Activated naive CD4-positive, alpha-beta T cell treated with anti-CD3 and anti-CD28 coated beads, Interleukin-2, amount 50 U/mL, for 72 hours (primary cell): ENCODE measurements at regions not wholly inside any gene's neighbourhood (a gene's known extent, or its start where the extent isn't known, plus 50 kb on each side); places are given as distances from the start of the nearest gene placed in this dataset.

ENCODE experiments used
- ATAC-seq, 2 donors: fragments of 150-1000 bp; cut with Tn5 transposase; 2 replicates each; pipeline ENCODE4 v1.10.0; 2021; ENCODE audit warnings: mild to moderate bottlenecking in 2 of 2, moderate library complexity in 2 of 2
- DNase-seq, 2 donors: peaks; one replicate each; pipeline ENCODE4 v3.0.0; 2021 to 2022; ENCODE audit warnings: low spot score in 2 of 2
- H3K27ac Mint-ChIP-seq, 2 donors: one replicate each; pipeline ENCODE4 v1.8.0; 2022; ENCODE audit warnings: mild to moderate bottlenecking in 2 of 2, mixed read lengths in 2 of 2
- H3K36me3 Mint-ChIP-seq, 2 donors: one replicate each; pipeline ENCODE4 v1.8.0; 2022; ENCODE audit warnings: mixed read lengths in 2 of 2
- H3K9me3 Mint-ChIP-seq, 2 donors: one replicate each; pipeline ENCODE4 v1.8.0; 2022; ENCODE audit warnings: mixed read lengths in 2 of 2

GRCh38 chr18:51946946-51947345 lies 393.1 kb upstream of the DCC start:
- Mint-ChIP-seq H3K9me3 (no peaks in the 10 kb centered on the region), H3K36me3 (peaks cover 0 to 5% of the 10 kb centered on the region in 2 donors), H3K27ac (no peak overlapping the region)
- ATAC-seq = no peak
- DNase-seq = no peak

- DNase-seq (no peak), ATAC-seq (no peak)
- Mint-ChIP-seq H3K36me3 (peaks cover 0 to 5% of the 10 kb centered on the region in 2 donors), H3K9me3 (peaks cover 3 to 4% of the 10 kb centered on the region in 2 donors), H3K27ac (no peak overlapping the region)
Observed at GRCh38 chr18:51952844-51953243, 387.2 kb upstream of the DCC start.

GRCh38 chr18:51953521-51953920 lies 386.5 kb upstream of the DCC start:
- DNase-seq (no peak), ATAC-seq (no peak)
- Mint-ChIP-seq H3K9me3 (peaks cover 3 to 4% of the 10 kb centered on the region in 2 donors), H3K27ac (no peak overlapping the region), H3K36me3 (peaks cover 0 to 5% of the 10 kb centered on the region in 2 donors)

- Mint-ChIP-seq H3K36me3 (peaks cover 0 to 5% of the 10 kb centered on the region in 2 donors), H3K9me3 (peaks cover 3 to 4% of the 10 kb centered on the region in 2 donors), H3K27ac (no peak overlapping the region)
- no peak for DNase-seq
- ATAC-seq = no peak
Observed at GRCh38 chr18:51955136-51955535, 384.9 kb upstream of the DCC start.

GRCh38 chr18:51957001-51957400 lies 383.0 kb upstream of the DCC start:
- Mint-ChIP-seq H3K36me3 (no peaks in the 10 kb centered on the region), H3K9me3 (peaks cover 3 to 4% of the 10 kb centered on the region in 2 donors), H3K27ac (no peak overlapping the region)
- ATAC-seq (no peak), DNase-seq (no peak)

GRCh38 chr18:51980101-51980500 lies 359.9 kb upstream of the DCC start:
- Mint-ChIP-seq H3K27ac (no peak overlapping the region), H3K9me3 (peaks cover 8 to 12% of the 10 kb centered on the region in 2 donors), H3K36me3 (no peaks in the 10 kb centered on the region)
- DNase-seq (no peak), ATAC-seq (no peak)

- no peak for DNase-seq
- H3K27ac Mint-ChIP-seq = no peak overlapping the region
Observed at GRCh38 chr18:51988277-51988676, 351.7 kb upstream of the DCC start.

GRCh38 chr18:51997129-51997528 lies 342.9 kb upstream of the DCC start:
- DNase-seq (no peak), ATAC-seq (no peak)
- H3K9me3 Mint-ChIP-seq = peaks cover 0 to 5% of the 10 kb centered on the region in 2 donors
- no peak overlapping the region for H3K27ac Mint-ChIP-seq
- H3K36me3 Mint-ChIP-seq = no peaks in the 10 kb centered on the region

More at GRCh38 chr18:51988277-51988676, 351.7 kb upstream of the DCC start:
- H3K36me3 Mint-ChIP-seq = no peaks in the 10 kb centered on the region
- H3K9me3 Mint-ChIP-seq = peaks cover 6 to 13% of the 10 kb centered on the region in 2 donors
- no peak for ATAC-seq

- no peak overlapping the region for H3K27ac Mint-ChIP-seq
Observed at GRCh38 chr18:51998066-51998465, 341.9 kb upstream of the DCC start.

GRCh38 chr18:51998711-51999110 lies 341.3 kb upstream of the DCC start:
- H3K27ac Mint-ChIP-seq = no peak overlapping the region
- H3K9me3 Mint-ChIP-seq = no peaks in the 10 kb centered on the region
- ATAC-seq = no peak
- no peak for DNase-seq
- H3K36me3 Mint-ChIP-seq = no peaks in the 10 kb centered on the region

More at GRCh38 chr18:51998066-51998465, 341.9 kb upstream of the DCC start:
- Mint-ChIP-seq H3K9me3 (no peaks in the 10 kb centered on the region), H3K36me3 (no peaks in the 10 kb centered on the region)
- ATAC-seq (no peak), DNase-seq (no peak)

GRCh38 chr18:51999351-51999750 lies 340.6 kb upstream of the DCC start:
- no peaks in the 10 kb centered on the region for H3K36me3 Mint-ChIP-seq
- H3K27ac Mint-ChIP-seq = no peak overlapping the region
- peaks cover 0 to 1% of the 10 kb centered on the region in 2 donors for H3K9me3 Mint-ChIP-seq
- DNase-seq (no peak), ATAC-seq (no peak)

- DNase-seq = no peak
- H3K27ac Mint-ChIP-seq = no peak overlapping the region
- H3K9me3 Mint-ChIP-seq = peaks cover 0 to 3% of the 10 kb centered on the region in 2 donors
- no peaks in the 10 kb centered on the region for H3K36me3 Mint-ChIP-seq
- no peak for ATAC-seq
Observed at GRCh38 chr18:52000435-52000834, 339.6 kb upstream of the DCC start.

GRCh38 chr18:52001106-52001505 lies 338.9 kb upstream of the DCC start:
- ATAC-seq = no peak
- H3K9me3 Mint-ChIP-seq = peaks cover 0 to 3% of the 10 kb centered on the region in 2 donors
- no peak for DNase-seq
- H3K36me3 Mint-ChIP-seq = no peaks in the 10 kb centered on the region
- no peak overlapping the region for H3K27ac Mint-ChIP-seq

GRCh38 chr18:52002600-52002999 lies 337.4 kb upstream of the DCC start:
- DNase-seq (no peak), ATAC-seq (no peak)
- Mint-ChIP-seq H3K9me3 (peaks cover 0 to 8% of the 10 kb centered on the region in 2 donors), H3K36me3 (no peaks in the 10 kb centered on the region), H3K27ac (no peak overlapping the region)

GRCh38 chr18:52007105-52007504 lies 332.9 kb upstream of the DCC start:
- no peaks in the 10 kb centered on the region for H3K36me3 Mint-ChIP-seq
- DNase-seq (no peak), ATAC-seq (no peak)
- no peak overlapping the region for H3K27ac Mint-ChIP-seq
- H3K9me3 Mint-ChIP-seq = peaks cover 10 to 16% of the 10 kb centered on the region in 2 donors

- no peak for DNase-seq
- no peaks in the 10 kb centered on the region for H3K36me3 Mint-ChIP-seq
- H3K9me3 Mint-ChIP-seq = peaks cover 10 to 16% of the 10 kb centered on the region in 2 donors
- H3K27ac Mint-ChIP-seq = no peak overlapping the region
- no peak for ATAC-seq
Observed at GRCh38 chr18:52008330-52008729, 331.7 kb upstream of the DCC start.

GRCh38 chr18:52008736-52009135 lies 331.3 kb upstream of the DCC start:
- DNase-seq (no peak), ATAC-seq (no peak)
- H3K27ac Mint-ChIP-seq = no peak overlapping the region
- H3K36me3 Mint-ChIP-seq = no peaks in the 10 kb centered on the region
- peaks cover 10 to 16% of the 10 kb centered on the region in 2 donors for H3K9me3 Mint-ChIP-seq

- DNase-seq = no peak
- Mint-ChIP-seq H3K9me3 (peaks cover 10 to 13% of the 10 kb centered on the region in 2 donors), H3K27ac (no peak overlapping the region), H3K36me3 (no peaks in the 10 kb centered on the region)
- no peak for ATAC-seq
Observed at GRCh38 chr18:52009958-52010357, 330.0 kb upstream of the DCC start.
